Psoas muscle (tissue), 7 donors: ENCODE measurements at regions not wholly inside any gene's neighbourhood (a gene's known extent, or its start where the extent isn't known, plus 50 kb on each side); places are given as distances from the start of the nearest gene placed in this dataset.

Source experiments
- ATAC-seq, 4 donors: fragments of 200-7000 bp; cut with Tn5 transposase; one replicate each; pipeline ENCODE4 v1.9.1; 2020; ENCODE audit warnings: moderate library complexity in 3 of 4, mild to moderate bottlenecking in 2 of 4
- DNase-seq, 2 donors: peaks; one replicate each; pipeline ENCODE4 v3.0.0-alpha.2; 2020
- H3K27ac ChIP-seq: fragments of 200-600 bp; one replicate; pipeline ENCODE4 v1.8.0; 2022
- H3K27me3 ChIP-seq, 3 donors: fragments of 200-600 bp in 1 of 3; one replicate each; pipeline versions ENCODE4 v1.6.1 to v1.8.0; 2013 to 2022; ENCODE audit warnings: low read length in 2 of 3, mild to moderate bottlenecking in 2 of 3, moderate library complexity in 1 of 3; ENCODE audit not compliant: insufficient read depth in 3 of 3
- H3K36me3 ChIP-seq, 2 donors: fragments of 200-600 bp in 1 of 2; one replicate each; pipeline versions ENCODE4 v1.6.1 to v1.8.0; 2013 to 2022; ENCODE audit warnings: low read depth in 1 of 2, mild to moderate bottlenecking in 1 of 2, moderate library complexity in 1 of 2; ENCODE audit not compliant: insufficient read depth in 1 of 2
- H3K4me1 ChIP-seq: fragments of 200-600 bp; one replicate; pipeline ENCODE4 v1.8.0; 2022
- H3K4me3 ChIP-seq: fragments of 200-600 bp; one replicate; pipeline ENCODE4 v1.8.0; 2022; ENCODE audit warnings: mild to moderate bottlenecking
- H3K9me3 ChIP-seq: fragments of 200-600 bp; one replicate; pipeline ENCODE4 v1.8.0; 2022
- WGBS, 3 donors: extraction: QIAGEN DNeasy Blood & Tissue Kit; methylation state at CpG; one replicate each; pipeline versions ENCODE4 v1.1.6 to v1.1.7; 2013; 5-methylcytosine and 5-hydroxymethylcytosine counted together
- intact Hi-C, 2 donors: fragments of 100-400 bp; cut with DNase I; formaldehyde crosslinking; loops; one replicate each; pipeline versions ENCODE4 v1.11.0 to v1.14.2; 2022
- TF ChIP-seq, protein P1 (sequence below): fragments of 200-600 bp; IDR thresholded peaks from one replicate; pipeline ENCODE4 v1.8.0; 2022; ENCODE audit warnings: antibody characterized with exemption
- donor health status: healthy with polysubstance abuse.
- donor health status: DM: no; HTN: no; CAD: no; lungs with moderate emphysema.
- donor health status: Bipolar disorder and iron deficiency.
- donor health status: healthy.
- donor health status: DM: yes; HTN: yes; CAD: no.
- donor health status: DM: no; HTN: no; CAD: no.
- donor health status: DM: yes; HTN: yes; CAD: no.

DNA sequence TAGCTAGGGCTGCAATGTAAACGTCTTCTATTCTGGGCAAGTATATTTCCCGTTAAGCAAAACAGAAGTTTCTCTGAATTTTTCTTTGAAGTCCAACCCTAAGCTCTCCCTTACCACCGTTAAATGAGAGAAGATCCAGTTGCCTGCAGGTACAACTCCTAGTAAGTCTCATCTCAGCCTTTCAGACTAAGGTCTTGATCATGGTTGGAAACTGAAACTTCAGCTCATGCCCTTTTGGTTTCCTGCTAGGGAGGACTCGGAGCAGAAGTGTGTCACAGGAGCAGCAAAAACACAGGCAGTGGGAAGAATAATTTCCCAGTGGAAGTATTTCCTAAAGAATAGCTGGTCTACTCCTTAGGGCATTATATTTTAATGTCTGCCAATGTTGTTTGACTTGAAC lies 717.9 kb downstream of the PRELID2 start:
- H3K4me1 ChIP-seq: no peaks in the 10 kb centered on the region
- no peak overlapping the region for H3K27ac ChIP-seq
- no peaks in the 10 kb centered on the region for H3K27me3 ChIP-seq
- no peak overlapping the region for H3K4me3 ChIP-seq
- no peak for ATAC-seq
- no peaks in the 10 kb centered on the region for H3K36me3 ChIP-seq
- WGBS, 3 donors: 75 to 82% (median 79%) methylated on average over 4 of the region's 4 CpGs
- H3K9me3 ChIP-seq: no peaks in the 10 kb centered on the region
- no peak for DNase-seq
- TF ChIP-seq, protein P1, sequence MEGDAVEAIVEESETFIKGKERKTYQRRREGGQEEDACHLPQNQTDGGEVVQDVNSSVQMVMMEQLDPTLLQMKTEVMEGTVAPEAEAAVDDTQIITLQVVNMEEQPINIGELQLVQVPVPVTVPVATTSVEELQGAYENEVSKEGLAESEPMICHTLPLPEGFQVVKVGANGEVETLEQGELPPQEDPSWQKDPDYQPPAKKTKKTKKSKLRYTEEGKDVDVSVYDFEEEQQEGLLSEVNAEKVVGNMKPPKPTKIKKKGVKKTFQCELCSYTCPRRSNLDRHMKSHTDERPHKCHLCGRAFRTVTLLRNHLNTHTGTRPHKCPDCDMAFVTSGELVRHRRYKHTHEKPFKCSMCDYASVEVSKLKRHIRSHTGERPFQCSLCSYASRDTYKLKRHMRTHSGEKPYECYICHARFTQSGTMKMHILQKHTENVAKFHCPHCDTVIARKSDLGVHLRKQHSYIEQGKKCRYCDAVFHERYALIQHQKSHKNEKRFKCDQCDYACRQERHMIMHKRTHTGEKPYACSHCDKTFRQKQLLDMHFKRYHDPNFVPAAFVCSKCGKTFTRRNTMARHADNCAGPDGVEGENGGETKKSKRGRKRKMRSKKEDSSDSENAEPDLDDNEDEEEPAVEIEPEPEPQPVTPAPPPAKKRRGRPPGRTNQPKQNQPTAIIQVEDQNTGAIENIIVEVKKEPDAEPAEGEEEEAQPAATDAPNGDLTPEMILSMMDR: no peak
- intact Hi-C loops: no loop called here

DNA sequence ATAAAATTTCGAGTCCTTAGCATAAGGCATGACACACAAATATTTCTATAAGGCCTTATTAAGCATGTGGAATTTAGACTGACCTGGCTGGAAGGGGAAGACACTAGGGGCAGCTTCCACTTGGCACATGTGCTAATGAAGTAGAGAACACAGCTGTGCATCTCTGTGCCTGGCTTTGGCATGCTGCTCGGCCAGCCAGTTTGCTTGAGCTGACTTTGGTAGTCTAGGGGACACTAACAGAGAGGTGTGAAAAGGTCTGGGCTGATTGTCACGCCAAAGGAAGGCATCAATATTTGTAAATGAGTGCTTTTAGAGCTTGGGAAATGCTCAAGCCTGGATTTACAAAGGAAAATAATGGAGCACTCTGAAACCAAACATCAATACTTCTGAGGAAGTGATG lies 723.7 kb downstream of the PRELID2 start:
- no peak for ATAC-seq
- intact Hi-C loops: no loop called here
- DNase-seq: no peak
- Histone ChIP-seq H3K36me3 (no peaks in the 10 kb centered on the region), H3K9me3 (no peaks in the 10 kb centered on the region), H3K27me3 (no peaks in the 10 kb centered on the region), H3K4me3 (no peak overlapping the region), H3K27ac (no peak overlapping the region), H3K4me1 (no peaks in the 10 kb centered on the region)
- WGBS, 3 donors: 20 to 33% (median 28%) methylated on average over 3 of the region's 3 CpGs
- TF ChIP-seq, protein P1: no peak

DNA sequence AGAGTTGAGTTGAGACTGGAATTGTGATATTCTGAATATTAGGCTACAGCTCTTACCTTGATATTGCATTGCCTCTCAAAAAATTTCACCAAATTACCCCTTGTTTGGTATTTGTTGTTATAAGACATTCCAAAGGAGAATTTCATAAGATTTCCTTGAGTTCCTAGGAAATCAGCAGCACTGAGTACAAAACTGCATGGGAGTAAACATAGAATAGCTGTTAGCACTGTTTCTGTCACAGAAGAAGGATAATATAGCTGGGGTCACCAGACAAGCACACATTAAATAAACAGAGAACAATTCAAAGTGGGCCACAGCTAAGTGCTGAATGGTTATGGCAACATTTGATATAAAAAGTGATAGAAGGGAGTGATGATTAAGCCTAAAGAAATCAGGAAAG lies 724.3 kb downstream of the PRELID2 start:
- intact Hi-C loops: no loop called here
- H3K9me3 ChIP-seq: no peaks in the 10 kb centered on the region
- no peak for ATAC-seq
- H3K27me3 ChIP-seq: no peaks in the 10 kb centered on the region
- H3K4me3 ChIP-seq: no peak overlapping the region
- DNase-seq: no peak
- H3K36me3 ChIP-seq: no peaks in the 10 kb centered on the region
- no peak overlapping the region for H3K27ac ChIP-seq
- no peaks in the 10 kb centered on the region for H3K4me1 ChIP-seq
- TF ChIP-seq, protein P1: no peak

DNA sequence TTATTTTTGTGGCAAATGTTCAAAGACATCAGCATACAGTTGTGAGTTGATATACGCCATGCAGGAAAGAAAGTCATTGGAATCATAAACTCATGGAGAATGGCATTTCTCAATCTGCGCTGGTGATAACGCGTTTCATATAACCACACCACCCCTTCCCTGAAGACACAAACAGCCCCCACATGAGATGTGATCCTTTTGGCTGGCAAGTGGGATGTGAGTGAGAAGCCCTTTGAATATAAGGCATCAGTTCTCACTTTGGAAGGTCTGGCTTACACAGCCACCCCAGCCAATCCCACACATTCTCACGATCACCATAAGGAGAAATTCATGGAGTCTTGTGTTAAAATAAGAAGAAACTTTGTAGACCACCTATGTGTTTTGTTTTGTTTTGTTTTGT lies 725.0 kb downstream of the PRELID2 start:
- H3K27ac ChIP-seq: no peak overlapping the region
- H3K36me3 ChIP-seq: no peaks in the 10 kb centered on the region
- TF ChIP-seq, protein P1: no peak

DNA sequence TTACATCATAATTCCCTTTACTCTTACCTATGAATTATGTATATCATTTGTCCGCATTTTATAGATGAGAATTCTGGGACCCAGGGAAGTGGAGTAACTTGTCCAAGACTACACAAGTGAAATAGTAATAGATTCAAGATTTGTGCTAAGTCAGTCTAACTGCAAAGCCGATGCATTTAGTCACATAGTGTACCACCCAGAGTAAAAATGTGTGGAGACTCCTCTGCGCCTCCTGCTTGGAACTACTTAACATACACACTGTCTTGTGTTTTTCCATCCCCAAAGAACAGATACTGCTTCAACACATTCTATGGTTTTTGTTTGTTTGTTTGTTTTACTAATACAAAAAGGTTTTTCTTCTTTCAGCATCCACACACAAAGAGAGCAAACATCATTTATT lies 729.8 kb downstream of the PRELID2 start:
- Histone ChIP-seq H3K27me3 (no peaks in the 10 kb centered on the region), H3K4me3 (no peak overlapping the region), H3K9me3 (no peaks in the 10 kb centered on the region), H3K27ac (no peak overlapping the region), H3K4me1 (no peaks in the 10 kb centered on the region), H3K36me3 (no peaks in the 10 kb centered on the region)
- TF ChIP-seq, protein P1: no peak
- no peak for ATAC-seq
- intact Hi-C loops: no loop called here
- DNase-seq: no peak
- WGBS, 3 donors: 94 to 97% (median 97%) methylated on average over 3 of the region's 3 CpGs

More for the DNA sequence above, 725.0 kb downstream of the PRELID2 start:
- no peaks in the 10 kb centered on the region for H3K27me3 ChIP-seq
- intact Hi-C loops: no loop called here
- ATAC-seq (no peak), DNase-seq (no peak)
- H3K4me3 ChIP-seq: no peak overlapping the region
- 89 to 91% (median 90%) methylated on average over 5 of the region's 5 CpGs for WGBS, 3 donors
- H3K9me3 ChIP-seq: no peaks in the 10 kb centered on the region
- no peaks in the 10 kb centered on the region for H3K4me1 ChIP-seq
